ENCODE measurements at regions not wholly inside any gene's neighbourhood (a gene's known extent, or its start where the extent isn't known, plus 50 kb on each side); places are given as distances from the start of the nearest gene placed in this dataset.

GRCh38 chr10:130243015-130243414, 106.8 kb downstream of the GLRX3 start:
- Histone ChIP-seq H3K4me3 (no peak overlapping the region), H3K36me3 (no peaks in the 10 kb centered on the region), H3K9me3 (peaks cover 0 to 5% of the 10 kb centered on the region in 2 donors), H3K4me1 (peaks cover 0 to 3% of the 10 kb centered on the region in 2 donors), H3K27me3 (no peaks in the 10 kb centered on the region), H3K27ac (no peak overlapping the region)
- no peak for DNase-seq
- intact Hi-C loops (cut with DNase I; ENCODE audit: low total_unique reads) = no loop called here
- TF ChIP-seq POLR2A (IDR thresholded peaks at IDR 0.05) (no peak), CTCF (IDR thresholded peaks at IDR 0.05) (no peak)

- no peak for DNase-seq
- H3K36me3 ChIP-seq = no peaks in the 10 kb centered on the region
- H3K4me3 ChIP-seq = no peak overlapping the region
- H3K27ac ChIP-seq = no peak overlapping the region
- no peak for TF ChIP-seq POLR2A (IDR thresholded peaks at IDR 0.05)
- no peak for TF ChIP-seq CTCF (IDR thresholded peaks at IDR 0.05)
- H3K4me1 ChIP-seq = peaks cover 0 to 3% of the 10 kb centered on the region in 2 donors
- intact Hi-C loops (cut with DNase I; ENCODE audit: low total_unique reads) = no loop called here
- peaks cover 0 to 5% of the 10 kb centered on the region in 2 donors for H3K9me3 ChIP-seq
- no peaks in the 10 kb centered on the region for H3K27me3 ChIP-seq
Observed at GRCh38 chr10:130244031-130244927, 108.1 kb downstream of the GLRX3 start.

- peaks cover 0 to 3% of the 10 kb centered on the region in 2 donors for H3K4me1 ChIP-seq
- intact Hi-C loops (cut with DNase I; ENCODE audit: low total_unique reads) = no loop called here
- TF ChIP-seq POLR2A (IDR thresholded peaks at IDR 0.05) (no peak), CTCF (IDR thresholded peaks at IDR 0.05) (no peak)
- no peak for DNase-seq
- no peaks in the 10 kb centered on the region for H3K36me3 ChIP-seq
- peaks cover 0 to 5% of the 10 kb centered on the region in 2 donors for H3K9me3 ChIP-seq
- no peaks in the 10 kb centered on the region for H3K27me3 ChIP-seq
- no peak overlapping the region for H3K4me3 ChIP-seq
- no peak overlapping the region for H3K27ac ChIP-seq
Observed at GRCh38 chr10:130244928-130245495, 108.8 kb downstream of the GLRX3 start.

- intact Hi-C loops (cut with DNase I; ENCODE audit: low total_unique reads) = no loop called here
- Histone ChIP-seq H3K27ac (no peak overlapping the region), H3K9me3 (no peaks in the 10 kb centered on the region), H3K4me3 (no peak overlapping the region), H3K4me1 (peaks cover 0 to 3% of the 10 kb centered on the region in 2 donors), H3K36me3 (no peaks in the 10 kb centered on the region), H3K27me3 (no peaks in the 10 kb centered on the region)
- TF ChIP-seq CTCF (IDR thresholded peaks at IDR 0.05) (no peak), POLR2A (IDR thresholded peaks at IDR 0.05) (no peak)
- no peak for DNase-seq
Observed at GRCh38 chr10:130246113-130246512, 109.9 kb downstream of the GLRX3 start.

GRCh38 chr10:130250127-130250526, 113.9 kb downstream of the GLRX3 start:
- Histone ChIP-seq H3K4me3 (no peak overlapping the region), H3K9me3 (no peaks in the 10 kb centered on the region)
- intact Hi-C loops (cut with DNase I; ENCODE audit: low total_unique reads) = no loop called here

More at GRCh38 chr10:130250127-130250526, 113.9 kb downstream of the GLRX3 start:
- TF ChIP-seq POLR2A (IDR thresholded peaks at IDR 0.05) (no peak), CTCF (IDR thresholded peaks at IDR 0.05) (no peak)
- DNase-seq = no peak
- H3K27ac ChIP-seq = no peak overlapping the region
- H3K36me3 ChIP-seq = no peaks in the 10 kb centered on the region
- no peaks in the 10 kb centered on the region for H3K27me3 ChIP-seq
- H3K4me1 ChIP-seq = no peaks in the 10 kb centered on the region
